ENCODE measurements at regions not wholly inside any gene's neighbourhood (a gene's known extent, or its start where the extent isn't known, plus 50 kb on each side); places are given as distances from the start of the nearest gene placed in this dataset.
"Not testable (repeated sequence)": the region's sequence is repeated elsewhere in the genome, so short reads cannot be mapped to it uniquely, and the experiment has no call there.

DNA sequence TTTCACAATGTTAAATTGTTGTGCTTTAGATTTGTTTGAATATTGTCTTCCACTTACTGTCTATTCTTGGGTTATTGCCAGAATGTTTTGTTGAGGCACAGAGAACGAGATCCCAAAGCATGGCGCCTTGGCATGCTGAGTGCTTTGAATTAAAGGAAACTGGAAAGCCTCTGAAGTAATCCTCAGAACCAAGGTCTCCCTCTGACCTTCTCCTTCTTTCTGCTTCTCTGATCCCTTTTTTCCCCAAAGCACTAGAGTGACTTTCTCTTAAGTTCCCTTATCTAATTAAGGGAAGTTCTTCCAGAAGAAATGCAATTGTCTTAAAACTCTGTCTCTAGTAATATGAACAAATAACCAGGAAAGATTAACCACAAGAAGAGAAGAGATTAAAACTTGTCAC is 214.7 kb downstream of the SPP2 start:
- no peak for DNase-seq (ENCODE audit: low spot score)
- intact Hi-C loops (cut with DNase I) = no loop called here

DNA sequence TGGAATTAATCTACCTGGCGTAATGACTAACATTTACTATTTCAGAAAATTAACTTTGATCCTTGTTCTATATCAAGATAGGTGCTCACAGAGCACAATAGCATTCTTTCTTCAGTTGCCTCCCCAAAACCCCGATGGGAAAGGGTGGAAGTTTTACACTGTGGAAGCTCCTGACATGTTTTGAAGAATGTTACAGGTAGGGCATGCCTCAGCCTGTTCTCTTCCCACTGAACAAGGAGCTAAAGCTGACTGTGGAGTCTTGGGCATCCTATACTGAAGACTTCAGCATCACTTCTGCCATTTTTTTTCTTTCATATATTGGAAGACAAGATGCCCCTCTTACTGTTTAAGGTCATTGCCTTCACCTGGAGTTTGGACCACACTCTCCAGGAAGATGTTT is 211.2 kb downstream of the SPP2 start:
- intact Hi-C loops (cut with DNase I) = no loop called here
- DNase-seq (ENCODE audit: low spot score) = no peak

DNA sequence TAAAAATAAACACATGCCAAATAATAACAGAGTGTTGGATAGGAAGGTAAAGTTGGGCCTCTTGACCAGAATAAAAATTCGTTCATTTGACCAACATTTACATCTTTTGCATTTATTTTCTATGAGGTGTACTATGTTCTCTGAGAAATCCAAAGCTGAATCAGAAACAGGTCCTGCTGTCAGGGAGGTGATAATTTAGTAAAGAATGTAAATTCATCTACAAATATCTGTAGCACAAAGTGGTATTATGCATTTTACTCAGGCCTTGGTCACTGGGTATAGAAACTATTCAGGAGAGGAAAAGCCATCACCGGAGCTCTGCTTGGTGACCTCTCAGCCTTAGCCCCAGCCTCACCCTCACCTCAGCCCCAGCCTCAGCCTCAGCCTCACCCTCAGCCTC is 208.9 kb downstream of the SPP2 start:
- intact Hi-C loops (cut with DNase I) = loop anchor here (5.0 kb wide), 1 partner anchor 112 kb away; no protein-coding TSS in a partner anchor
- no peak for DNase-seq (ENCODE audit: low spot score)

DNA sequence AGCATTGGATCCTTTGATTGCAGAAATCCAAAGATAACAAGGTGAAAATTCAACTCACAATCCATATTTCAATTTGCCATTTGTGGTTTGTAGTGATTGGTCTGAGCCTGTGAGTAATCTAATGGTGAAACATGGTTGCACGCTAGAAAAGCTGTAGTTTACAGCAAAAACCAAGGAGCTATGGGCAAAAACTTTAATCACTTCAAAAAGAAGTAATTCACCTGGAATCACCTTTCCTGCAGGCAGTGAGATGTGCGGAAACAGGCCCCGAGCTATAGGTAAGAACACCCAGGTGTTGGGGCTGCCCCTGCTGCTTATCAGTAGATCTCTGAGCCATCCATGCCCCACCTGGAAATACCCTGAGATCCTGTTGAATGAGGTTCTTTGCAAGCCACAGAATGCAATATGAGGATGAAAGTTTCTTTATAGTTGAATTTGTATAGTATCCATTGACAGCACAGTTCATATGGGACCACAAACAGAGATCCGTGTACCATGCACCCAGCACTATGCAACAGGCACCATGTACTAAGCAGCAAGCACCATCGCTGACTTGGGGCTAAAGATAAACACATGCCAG is 208.2 kb downstream of the SPP2 start:
- intact Hi-C loops (cut with DNase I) = loop anchor here (5.0 kb wide), 1 partner anchor 111 kb away; no protein-coding TSS in a partner anchor
- no peak for DNase-seq (ENCODE audit: low spot score)

DNA sequence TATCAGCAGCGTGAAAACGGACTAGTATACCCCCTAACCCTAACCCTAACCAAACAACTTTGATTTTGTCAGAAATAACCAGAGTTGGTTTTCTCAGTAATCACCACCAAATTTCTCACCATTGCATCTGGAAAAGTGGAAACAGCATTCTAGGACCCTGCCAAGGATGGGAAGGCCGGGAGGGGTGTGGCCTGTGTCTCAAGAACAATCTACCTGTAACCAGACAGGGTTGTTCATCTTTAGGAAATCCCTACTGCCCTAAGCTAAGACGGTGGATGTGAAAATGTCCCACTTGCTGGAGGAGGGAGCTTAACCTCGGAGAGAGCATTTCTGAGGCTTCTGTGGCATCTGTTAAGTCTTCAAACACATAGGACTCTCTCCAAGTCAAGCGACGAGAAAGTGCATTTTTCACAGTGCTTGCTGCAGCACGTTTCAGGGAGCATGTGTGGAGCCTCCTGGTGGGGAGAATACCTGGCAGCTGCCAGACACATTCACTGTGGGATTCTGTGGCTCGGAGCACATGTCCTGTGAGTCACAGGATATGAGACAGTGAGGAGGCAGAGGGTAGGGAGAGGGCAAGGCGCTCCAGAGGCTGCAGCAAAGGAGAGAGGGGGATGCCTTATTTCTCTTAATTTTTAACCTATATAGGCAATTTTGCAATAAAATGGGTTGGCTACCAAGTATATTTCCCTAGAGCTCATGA is 207.5 kb downstream of the SPP2 start:
- no peak for DNase-seq (ENCODE audit: low spot score)
- intact Hi-C loops (cut with DNase I) = loop anchor here (5.0 kb wide), 1 partner anchor 111 kb away; no protein-coding TSS in a partner anchor

DNA sequence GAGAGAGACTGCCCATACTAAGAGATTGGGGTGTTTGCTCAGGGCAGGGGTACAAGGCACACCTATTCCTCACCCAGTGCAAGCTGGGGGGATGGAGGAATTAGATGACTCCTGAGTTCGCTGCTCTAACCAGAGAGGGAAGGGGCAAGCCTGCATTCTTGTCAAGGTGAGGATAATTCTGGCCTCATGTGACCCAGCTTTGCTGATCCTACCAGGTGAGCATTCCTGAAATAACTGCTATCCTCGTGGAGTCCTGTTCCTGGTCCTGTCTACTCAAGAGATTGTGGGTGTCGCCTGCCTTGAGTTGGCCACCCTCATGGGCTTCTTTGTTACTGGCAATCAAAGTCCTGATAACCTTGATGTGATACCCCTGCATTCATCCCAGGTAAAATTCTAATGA is 206.0 kb downstream of the SPP2 start:
- no peak for DNase-seq (ENCODE audit: low spot score)
- intact Hi-C loops (cut with DNase I) = loop anchor here (5.0 kb wide), 1 partner anchor 109 kb away; no protein-coding TSS in a partner anchor

DNA sequence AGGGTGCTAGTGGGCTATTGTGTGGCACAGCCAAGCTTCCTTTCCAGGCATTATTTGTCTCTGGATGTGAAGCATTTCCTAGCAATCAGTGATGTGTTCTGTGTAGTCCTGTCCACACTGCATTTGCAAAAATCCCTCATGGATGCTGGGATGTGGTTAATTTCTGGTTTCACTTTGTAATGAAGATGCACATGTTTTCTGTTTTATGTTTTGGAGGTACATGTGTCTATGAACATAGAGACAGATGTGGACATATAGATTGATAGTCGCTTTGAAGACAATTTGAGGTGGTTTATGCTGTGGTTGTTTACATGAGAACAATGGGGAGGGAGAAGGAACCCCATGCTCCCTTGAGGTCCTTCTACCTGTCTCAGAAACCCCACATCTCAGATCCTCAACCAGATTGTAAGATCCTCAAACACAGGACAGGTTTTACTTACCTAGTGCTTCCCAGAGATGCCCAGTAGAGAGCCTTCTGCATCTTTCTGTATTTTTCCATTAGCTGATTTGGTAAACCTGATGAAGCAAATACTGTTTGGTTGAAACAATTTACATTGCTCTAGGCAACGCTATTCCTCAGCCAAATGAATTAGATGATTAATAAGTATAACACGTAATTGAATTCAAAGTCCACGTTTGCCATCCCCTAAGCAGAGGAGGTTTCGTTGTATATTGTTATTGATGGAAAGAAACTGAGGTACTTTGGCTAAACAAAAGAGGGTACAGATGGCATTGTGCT is 204.4 kb downstream of the SPP2 start:
- no peak for DNase-seq (ENCODE audit: low spot score)
- intact Hi-C loops (cut with DNase I) = loop anchor here (5.0 kb wide), 1 partner anchor 108 kb away; no protein-coding TSS in a partner anchor

DNA sequence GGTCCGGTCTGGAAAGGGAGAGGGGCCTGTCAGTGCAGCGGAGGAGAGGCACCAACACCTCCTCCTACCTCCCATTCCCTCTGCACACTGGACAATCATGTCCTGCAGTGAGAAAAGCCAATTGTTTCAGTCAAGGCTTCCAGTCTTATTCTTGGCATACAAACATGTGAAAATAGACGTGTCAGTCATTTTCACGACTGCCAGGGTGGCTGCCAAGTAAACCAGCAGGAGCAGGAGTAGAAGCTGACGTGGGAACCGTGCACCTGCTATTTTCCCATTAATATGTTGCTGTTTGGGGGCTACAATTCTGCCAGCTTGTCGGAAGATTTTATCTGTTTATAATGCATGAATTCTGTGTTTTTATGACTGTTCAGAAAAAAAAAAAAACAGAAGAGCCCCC is 202.3 kb downstream of the SPP2 start:
- no peak for DNase-seq (ENCODE audit: low spot score)
- intact Hi-C loops (cut with DNase I) = no loop called here

DNA sequence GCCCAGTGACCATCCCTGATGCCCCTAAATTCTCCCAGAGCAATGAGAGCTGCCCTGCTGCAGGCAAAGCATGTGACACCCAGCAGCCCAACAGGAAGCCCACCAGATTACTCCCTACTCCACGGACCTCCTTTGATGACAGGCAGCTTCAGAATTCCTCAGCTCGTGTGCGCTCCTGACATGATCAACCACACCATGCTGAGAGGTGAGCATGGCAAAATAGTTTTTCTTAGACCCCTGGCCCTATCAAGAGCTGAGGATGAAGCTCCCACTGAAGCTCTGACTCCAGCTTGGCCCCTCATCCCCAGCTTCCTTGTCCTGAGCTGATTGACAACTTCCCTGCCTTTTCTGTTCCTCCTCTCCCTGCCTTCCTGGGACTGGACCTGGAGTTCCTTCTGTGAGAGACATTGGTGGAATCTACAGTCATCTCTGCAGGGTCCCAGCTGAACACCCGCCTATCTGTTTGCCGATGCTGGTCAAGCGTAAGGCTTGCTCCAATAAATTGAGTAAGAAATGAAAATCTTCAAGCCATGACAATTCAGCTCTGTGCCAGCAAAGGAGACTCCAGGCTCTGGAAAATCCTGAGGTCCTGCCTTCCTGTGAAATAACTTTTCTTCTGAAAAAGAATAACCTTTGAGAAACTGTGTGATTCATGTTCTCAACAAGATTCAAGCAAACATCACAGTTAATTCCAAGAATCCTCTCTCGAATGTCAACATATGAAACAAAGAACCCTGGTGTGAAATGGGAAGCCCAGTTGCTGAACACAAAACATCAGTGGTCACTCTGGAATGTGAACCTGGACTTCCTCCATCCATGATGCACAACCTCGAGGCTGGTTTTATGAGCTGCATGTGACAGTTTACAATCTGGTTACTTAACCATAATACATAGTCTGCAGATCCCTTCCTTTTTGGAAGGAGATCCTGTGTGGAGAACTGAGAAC is 201.1 kb downstream of the SPP2 start:
- intact Hi-C loops (cut with DNase I) = no loop called here
- DNase-seq (ENCODE audit: low spot score) = no peak

DNA sequence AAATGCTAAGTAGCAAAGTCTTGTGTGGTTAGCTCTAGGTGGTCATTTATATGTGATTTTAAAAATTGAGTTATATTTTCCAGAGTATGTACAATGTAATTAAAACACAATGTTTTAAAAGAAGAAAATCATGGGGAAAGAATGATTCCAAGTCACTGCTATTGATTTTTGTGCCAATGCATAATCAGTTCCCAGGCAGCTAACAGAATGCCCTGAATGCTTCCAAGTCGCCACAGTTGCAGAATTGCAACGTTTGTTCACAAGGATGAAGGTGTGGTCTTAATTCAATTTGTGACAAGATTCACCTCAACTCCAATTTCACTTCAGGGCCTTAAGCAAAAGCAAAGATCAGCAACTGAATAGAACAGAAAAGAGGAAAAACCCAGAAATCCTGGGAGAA is 200.4 kb downstream of the SPP2 start:
- DNase-seq (ENCODE audit: low spot score) = no peak
- intact Hi-C loops (cut with DNase I) = no loop called here

DNA sequence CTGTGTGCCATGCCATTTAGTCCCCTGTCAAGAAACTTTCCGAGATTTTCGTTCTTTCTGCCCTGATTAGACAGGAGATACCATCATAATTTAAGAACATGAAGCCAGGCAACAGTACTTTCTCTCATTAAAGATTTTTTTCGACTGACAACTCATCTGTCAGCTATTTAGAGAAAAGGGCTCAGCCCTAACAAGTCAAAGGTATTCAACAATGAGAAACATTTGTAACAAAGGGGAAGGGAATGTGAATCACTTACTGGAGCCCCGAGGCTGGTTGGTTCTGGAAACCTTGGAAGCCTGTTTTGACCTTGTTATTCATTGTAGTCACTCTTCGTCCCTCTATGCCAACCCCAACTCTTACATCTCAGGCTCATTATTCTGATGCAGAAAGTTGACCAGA is 199.4 kb downstream of the SPP2 start:
- no peak for DNase-seq (ENCODE audit: low spot score)
- intact Hi-C loops (cut with DNase I) = no loop called here

DNA sequence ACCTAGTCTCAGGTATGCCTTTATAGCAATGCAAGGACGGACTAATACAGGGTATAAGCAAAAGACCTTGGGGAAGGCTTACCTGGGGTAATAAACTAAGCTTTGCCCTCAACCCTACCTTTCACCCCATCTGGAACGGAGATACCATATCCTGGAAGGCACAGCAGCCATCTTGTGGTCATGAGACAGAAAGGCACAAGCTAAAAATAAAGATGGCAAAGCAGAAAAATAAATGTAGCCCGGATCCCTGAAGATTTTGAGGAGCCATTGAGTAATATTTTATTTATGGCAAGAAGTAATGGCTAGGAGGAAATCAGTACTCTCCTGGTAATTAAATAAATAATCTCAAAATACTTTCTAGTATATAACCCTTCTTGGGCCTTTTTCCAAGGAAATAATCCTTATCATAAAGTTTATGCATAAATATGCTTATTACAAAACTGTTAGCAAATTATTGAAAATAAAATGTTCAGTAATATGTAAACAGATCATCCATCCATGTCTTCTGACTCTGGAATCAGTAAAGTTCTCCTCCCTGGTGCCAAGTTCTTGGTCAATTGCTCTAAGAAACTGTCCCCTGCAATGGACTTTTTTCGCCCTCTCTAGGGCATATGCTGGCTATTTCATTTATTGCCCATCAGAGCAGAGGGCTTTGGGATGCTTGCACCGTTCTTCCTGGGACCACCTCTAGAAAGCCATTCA is 198.7 kb downstream of the SPP2 start:
- intact Hi-C loops (cut with DNase I) = no loop called here
- no peak for DNase-seq (ENCODE audit: low spot score)

DNA sequence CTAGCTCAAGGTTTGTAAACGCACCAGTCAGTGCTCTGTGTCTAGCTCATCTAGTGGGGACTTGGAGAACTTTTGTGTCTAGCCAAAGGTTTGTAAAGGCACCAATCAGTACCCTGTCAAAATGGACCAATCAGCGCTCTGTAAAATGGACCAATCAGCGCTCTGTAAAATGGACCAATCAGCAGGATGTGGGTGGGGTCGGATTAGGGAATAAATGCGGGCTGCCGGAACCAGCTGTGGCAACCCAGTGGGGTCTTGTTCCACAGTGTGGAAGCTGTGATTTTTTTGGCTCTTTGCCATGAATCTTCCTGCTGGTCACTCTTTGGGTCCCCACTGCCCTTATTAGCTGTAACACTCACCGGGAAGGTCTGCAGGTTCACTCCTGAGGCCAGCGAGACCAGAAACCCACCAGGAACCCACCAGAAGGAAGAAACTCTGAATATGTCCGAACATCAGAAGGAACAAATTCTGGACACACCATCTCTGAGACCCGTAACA is 197.8 kb downstream of the SPP2 start:
- intact Hi-C loops (cut with DNase I); DNase-seq (ENCODE audit: low spot score): not testable (repeated sequence)

DNA sequence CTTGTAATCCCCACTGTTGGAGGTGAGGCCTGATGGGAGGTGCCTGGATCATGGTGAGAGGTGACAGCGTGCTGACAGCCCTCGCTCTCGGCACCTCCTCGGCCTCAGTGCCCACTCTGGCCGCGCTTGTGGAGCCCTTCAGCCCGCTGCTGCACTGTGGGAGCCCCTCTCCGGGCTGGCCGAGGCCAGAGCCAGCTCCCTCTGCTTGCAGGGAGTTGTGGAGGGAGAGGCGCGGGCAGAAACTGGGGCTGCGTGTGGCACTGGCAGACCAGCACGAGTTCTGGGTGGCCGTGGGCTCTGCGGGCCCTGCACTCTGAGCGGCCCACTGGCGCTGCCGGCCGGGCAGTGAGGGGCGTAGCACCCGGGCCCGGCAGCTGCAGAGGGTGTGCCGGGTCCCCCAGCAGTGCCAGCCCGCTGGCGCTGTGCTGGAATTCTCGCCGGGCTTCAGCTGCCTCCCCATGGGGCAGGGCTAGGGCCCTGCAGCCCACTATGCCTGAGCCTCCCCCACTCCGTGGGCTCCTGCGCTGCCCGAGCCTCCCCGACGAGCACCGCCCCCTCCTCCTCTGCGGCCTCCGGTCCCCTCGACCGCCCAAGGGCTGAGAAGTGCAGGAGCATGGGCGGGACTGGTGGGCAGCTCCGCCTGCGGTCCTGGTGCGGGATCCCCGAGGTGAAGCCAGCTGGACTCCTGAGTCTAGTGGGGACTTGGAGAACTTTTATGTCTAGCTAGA is 197.1 kb downstream of the SPP2 start:
- no peak for DNase-seq (ENCODE audit: low spot score)
- intact Hi-C loops (cut with DNase I) = no loop called here

DNA sequence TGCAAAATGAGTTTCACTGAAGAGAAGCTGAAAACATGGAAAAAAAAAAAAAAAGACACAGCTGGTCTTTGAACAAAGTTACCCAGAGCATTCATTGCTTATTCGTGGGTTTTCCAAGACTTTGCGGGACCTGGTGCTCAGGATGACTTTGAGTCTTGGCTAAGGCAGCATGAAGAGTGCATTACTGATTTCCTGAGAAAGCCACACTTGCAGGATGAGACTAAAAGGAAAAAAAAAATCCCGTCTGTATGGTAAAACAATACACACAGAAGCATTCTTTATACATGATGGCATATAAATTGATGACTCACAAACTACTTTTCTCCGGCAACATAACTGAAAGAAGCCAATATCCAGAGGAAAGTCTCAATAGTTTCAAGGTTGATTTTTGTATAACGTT is 195.4 kb downstream of the SPP2 start:
- no peak for DNase-seq (ENCODE audit: low spot score)
- intact Hi-C loops (cut with DNase I) = no loop called here

DNA sequence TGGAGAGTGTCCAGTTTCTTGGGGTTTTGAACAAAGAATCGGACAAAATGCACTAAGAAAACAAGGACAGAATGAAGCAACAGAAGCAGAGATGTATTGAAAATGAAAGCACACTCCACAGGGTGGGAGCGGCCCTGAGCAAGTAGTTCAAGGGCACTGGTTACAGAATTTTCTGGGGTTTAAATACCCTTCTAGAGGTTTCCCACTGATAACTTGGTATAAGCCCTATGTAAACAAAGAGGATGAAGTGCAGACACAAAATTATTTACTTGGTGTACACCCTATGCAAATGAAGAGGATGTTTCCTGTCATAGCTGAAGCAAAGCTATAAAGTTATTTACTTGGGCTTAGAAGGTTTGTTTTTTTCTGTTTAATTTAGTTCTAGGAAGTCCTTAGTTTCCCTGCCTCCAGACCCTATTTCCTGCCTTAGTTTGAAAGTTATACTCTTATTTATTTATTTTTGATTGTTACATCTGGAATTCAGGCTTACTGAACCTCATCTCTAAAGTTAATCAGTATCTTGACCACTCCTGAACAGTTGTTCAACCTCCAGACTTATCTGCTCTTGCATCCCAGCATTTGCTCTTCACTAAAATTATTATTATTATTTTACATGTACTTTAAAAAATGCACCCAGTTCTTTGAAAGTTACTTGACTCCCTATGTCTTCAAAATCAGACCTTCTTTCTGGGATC is 193.5 kb downstream of the SPP2 start:
- intact Hi-C loops (cut with DNase I) = no loop called here
- DNase-seq (ENCODE audit: low spot score) = no peak

DNA sequence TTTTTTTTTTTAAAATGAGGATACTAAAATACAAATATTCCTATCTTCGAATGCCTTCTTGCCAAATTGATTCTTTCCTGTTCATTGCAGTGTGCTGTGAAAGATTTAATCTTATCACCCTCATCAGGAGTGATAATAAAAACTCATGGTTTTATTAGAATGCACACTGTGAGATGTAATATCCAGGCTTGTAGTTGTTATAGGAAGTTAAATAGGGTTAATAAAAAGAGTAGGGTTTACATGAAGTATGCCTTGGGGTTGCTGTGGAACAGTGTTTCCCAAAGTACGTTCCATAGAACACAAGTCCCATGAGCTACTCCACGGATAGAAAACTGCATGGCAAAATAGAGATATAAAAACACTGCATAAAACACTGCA is 191.9 kb downstream of the SPP2 start:
- DNase-seq (ENCODE audit: low spot score) = no peak

More for the DNA sequence above, 191.9 kb downstream of the SPP2 start:
- intact Hi-C loops (cut with DNase I) = no loop called here

Measured in cardiac septum (tissue), 1 donor.